ENCODE measurements at regions not wholly inside any gene's neighbourhood (a gene's known extent, or its start where the extent isn't known, plus 50 kb on each side); places are given as distances from the start of the nearest gene placed in this dataset.

- TF ChIP-seq CTCF (IDR thresholded peaks at IDR 0.05; ENCODE audit: poor library complexity, severe bottlenecking) (no peak), EZH2 (IDR thresholded peaks at IDR 0.05; ENCODE audit: borderline replicate concordance, insufficient read depth, low read length, poor library complexity, severe bottlenecking) (no peak), SMC3 (conservative IDR thresholded peaks at IDR 0.05; ENCODE audit: poor library complexity) (no peak), POLR2AphosphoS5 (IDR thresholded peaks at IDR 0.05) (no peak), REST (IDR thresholded peaks at IDR 0.05; ENCODE audit: borderline replicate concordance) (no peak), TAF1 (IDR thresholded peaks at IDR 0.05; ENCODE audit: low read depth) (no peak), EP300 (conservative IDR thresholded peaks at IDR 0.05; ENCODE audit: poor library complexity, severe bottlenecking) (no peak), RAD21 (conservative IDR thresholded peaks at IDR 0.05) (no peak)
Measured at GRCh38 chr5:92106808-92107207, 723.7 kb upstream of the ARRDC3 start.
